Small intestine (tissue), 7 donors: ENCODE measurements at regions not wholly inside any gene's neighbourhood (a gene's known extent, or its start where the extent isn't known, plus 50 kb on each side); places are given as distances from the start of the nearest gene placed in this dataset.

Source experiments
- DNase-seq, 2 donors: peaks; one replicate each; pipeline versions ENCODE4 v3.0.0 to v3.0.0-alpha.2; 2013
- FAIRE-seq: peaks from 2 replicates; lab custom pipeline; 2012; peaks lifted over from hg19 to GRCh38; lab: Jason Lieb, UNC
- H3K27ac ChIP-seq, 3 donors: one replicate each; pipeline ENCODE4 v1.5.1; 2013; ENCODE audit warnings: low read length in 2 of 3, mild to moderate bottlenecking in 2 of 3, control low read depth in 1 of 3, inconsistent platforms in 1 of 3, low read depth in 1 of 3, moderate library complexity in 1 of 3
- H3K27me3 ChIP-seq, 3 donors: one replicate each; pipeline ENCODE4 v1.6.1; 2013; ENCODE audit warnings: low read length in 3 of 3, inconsistent platforms in 1 of 3; ENCODE audit not compliant: control insufficient read depth in 3 of 3, insufficient read depth in 3 of 3
- H3K36me3 ChIP-seq, 3 donors: one replicate each; pipeline ENCODE4 v1.6.1; 2013; ENCODE audit warnings: low read length in 3 of 3, inconsistent platforms in 1 of 3, low read depth in 1 of 3, mild to moderate bottlenecking in 1 of 3, moderate library complexity in 1 of 3; ENCODE audit not compliant: control insufficient read depth in 3 of 3, insufficient read depth in 2 of 3
- H3K4me1 ChIP-seq, 3 donors: one replicate each; pipeline ENCODE4 v1.6.1; 2013; ENCODE audit warnings: low read length in 2 of 3, inconsistent platforms in 1 of 3, low read depth in 1 of 3, mild to moderate bottlenecking in 1 of 3, moderate library complexity in 1 of 3; ENCODE audit not compliant: control insufficient read depth in 3 of 3, insufficient read depth in 2 of 3
- H3K4me3 ChIP-seq, 3 donors: one replicate each; pipeline ENCODE4 v1.5.1; 2013; ENCODE audit warnings: low read length in 3 of 3, control low read depth in 1 of 3, inconsistent platforms in 1 of 3, low read depth in 1 of 3, mild to moderate bottlenecking in 1 of 3, moderate library complexity in 1 of 3
- H3K9me3 ChIP-seq, 2 donors: one replicate each; pipeline ENCODE4 v1.6.1; 2013; ENCODE audit warnings: low read depth in 1 of 2, low read length in 1 of 2; ENCODE audit not compliant: control insufficient read depth in 2 of 2, insufficient read depth in 1 of 2
- WGBS, 3 donors: extraction: QIAGEN DNeasy Blood & Tissue Kit; methylation state at CpG; one replicate each; pipeline ENCODE4 v1.1.7; 2013; 5-methylcytosine and 5-hydroxymethylcytosine counted together
- donor health status: healthy with polysubstance abuse.
- donor health status: control.
- donor health status: control.
- donor health status: Bipolar disorder and iron deficiency.
- donor health status: healthy.

GRCh38 chr14:55980970-55981369, 137.2 kb upstream of the PELI2 start:
- Histone ChIP-seq H3K27me3 (no peaks in the 10 kb centered on the region), H3K27ac (no peak overlapping the region)

DNA sequence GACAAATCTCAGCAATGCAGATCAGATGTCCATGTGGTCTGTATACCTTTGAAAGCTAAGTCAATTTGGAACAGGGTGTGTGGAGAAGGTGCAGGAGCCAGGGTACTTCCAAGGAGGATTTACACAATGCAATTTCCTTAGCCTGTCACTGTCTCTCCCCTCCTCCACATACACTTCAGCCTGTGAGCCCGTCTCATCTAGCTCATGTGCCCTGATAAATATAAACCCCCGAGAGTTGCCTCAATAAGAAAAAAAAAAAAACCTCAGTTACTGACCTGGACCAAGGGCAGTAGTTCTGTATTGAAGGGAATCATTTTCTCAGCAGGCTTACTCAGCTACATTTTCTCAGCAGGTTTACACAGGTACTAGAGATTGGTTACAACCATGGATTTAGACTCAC, 132.1 kb upstream of the PELI2 start:
- no peaks in the 10 kb centered on the region for H3K4me1 ChIP-seq
- H3K27me3 ChIP-seq, result no peaks in the 10 kb centered on the region
- WGBS, 3 donors, result 38 to 53% (median 46%) methylated on average over 2 of the region's 2 CpGs
- FAIRE-seq (no peak), DNase-seq (no peak)
- H3K27ac ChIP-seq, result no peak overlapping the region
- H3K4me3 ChIP-seq, result no peak overlapping the region
- H3K9me3 ChIP-seq, result no peaks in the 10 kb centered on the region
- no peaks in the 10 kb centered on the region for H3K36me3 ChIP-seq

More at GRCh38 chr14:55980970-55981369, 137.2 kb upstream of the PELI2 start:
- DNase-seq (no peak), FAIRE-seq (no peak)
- peaks cover 0 to 5% of the 10 kb centered on the region in 2 donors for H3K9me3 ChIP-seq
- H3K4me1 ChIP-seq, result peaks cover 0 to 4% (median 0%) of the 10 kb centered on the region in 3 donors
- H3K4me3 ChIP-seq, result no peak overlapping the region
- H3K36me3 ChIP-seq, result no peaks in the 10 kb centered on the region

- no peak for FAIRE-seq
- no peak for DNase-seq
- 71 to 79% (median 79%) methylated on average over 3 of the region's 3 CpGs for WGBS, 3 donors
These were observed 117.4 kb upstream of the PELI2 start for GRCh38 chr14:56000846-56001245.

DNA sequence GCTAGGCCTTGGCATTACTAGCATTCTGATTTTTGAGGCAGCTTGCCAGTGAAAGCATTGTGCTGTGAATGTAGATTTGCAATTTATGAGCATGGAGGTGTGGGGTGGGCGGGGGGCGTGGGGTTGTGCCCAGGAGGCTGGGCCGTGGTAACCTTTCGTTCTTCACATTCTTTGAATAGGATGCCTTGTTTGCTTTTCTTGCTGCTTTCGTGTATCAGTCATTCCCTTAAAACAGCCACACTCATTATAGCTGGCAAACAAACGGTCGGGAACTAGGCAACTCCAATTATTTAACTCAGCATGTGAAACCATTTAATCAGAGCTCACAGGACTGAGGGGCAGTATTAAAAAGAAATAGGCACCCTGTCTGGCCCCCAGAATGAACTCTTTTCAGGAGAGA, 115.9 kb upstream of the PELI2 start:
- H3K9me3 ChIP-seq, result no peaks in the 10 kb centered on the region
- H3K27me3 ChIP-seq, result peaks cover 0 to 1% (median 0%) of the 10 kb centered on the region in 3 donors
- H3K4me1 ChIP-seq, result peaks cover 0 to 40% (median 2%) of the 10 kb centered on the region in 3 donors
- H3K4me3 ChIP-seq, result no peak overlapping the region
- DNase-seq (no peak), FAIRE-seq (no peak)
- H3K27ac ChIP-seq, result no peak overlapping the region
- 79 to 86% (median 85%) methylated on average over 7 of the region's 7 CpGs for WGBS, 3 donors
- no peaks in the 10 kb centered on the region for H3K36me3 ChIP-seq

More at GRCh38 chr14:56000846-56001245, 117.4 kb upstream of the PELI2 start:
- Histone ChIP-seq H3K4me1 (peaks cover 0 to 35% (median 2%) of the 10 kb centered on the region in 3 donors), H3K36me3 (no peaks in the 10 kb centered on the region), H3K27ac (no peak overlapping the region), H3K9me3 (no peaks in the 10 kb centered on the region), H3K27me3 (peaks cover 0 to 1% (median 0%) of the 10 kb centered on the region in 3 donors), H3K4me3 (no peak overlapping the region)

GRCh38 chr14:56002876-56003625, 115.2 kb upstream of the PELI2 start:
- H3K4me3 ChIP-seq, result no peak overlapping the region
- DNase-seq (peak in 1 of 2 donors; percentile 10), FAIRE-seq (no peak)
- 71 to 86% (median 76%) methylated on average over 11 of the region's 11 CpGs for WGBS, 3 donors
- peaks cover 0 to 40% (median 2%) of the 10 kb centered on the region in 3 donors for H3K4me1 ChIP-seq
- H3K27me3 ChIP-seq, result peaks cover 0 to 1% (median 0%) of the 10 kb centered on the region in 3 donors
- peak overlapping the region in 1 of 3 donors; percentile 98 for H3K27ac ChIP-seq
- H3K9me3 ChIP-seq, result peaks cover 0 to 4% of the 10 kb centered on the region in 2 donors
- H3K36me3 ChIP-seq, result no peaks in the 10 kb centered on the region

- H3K27ac ChIP-seq, result peak overlapping the region in 2 of 3 donors; percentile 47 to 98
- 62 to 69% (median 68%) methylated on average over 3 of the region's 3 CpGs for WGBS, 3 donors
These were observed 113.9 kb upstream of the PELI2 start for GRCh38 chr14:56004323-56004722.

DNA sequence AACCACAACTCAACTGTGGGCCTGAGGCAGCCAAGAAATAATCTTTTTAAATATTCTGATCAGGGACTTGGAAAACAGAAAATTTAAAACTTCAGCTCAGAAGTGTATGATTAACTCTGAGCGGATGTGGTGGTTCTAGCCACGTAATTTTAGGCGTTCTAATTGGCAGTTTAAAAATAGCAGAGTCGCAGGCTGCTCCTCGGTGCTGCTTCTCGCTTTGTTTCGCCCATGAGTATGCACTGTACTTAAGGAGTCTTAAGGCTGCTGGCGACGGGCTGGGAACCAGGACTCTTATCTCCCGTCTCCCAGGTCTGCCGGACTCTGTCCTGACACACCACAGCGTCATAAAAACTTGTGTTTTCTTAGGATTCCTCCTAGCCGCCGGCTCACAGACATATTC, 113.4 kb upstream of the PELI2 start:
- whole genome bisulfite sequencing, 3 donors, result 3 to 15% (median 12%) methylated on average over 14 of the region's 14 CpGs
- H3K9me3 ChIP-seq, result peaks cover 0 to 4% of the 10 kb centered on the region in 2 donors
- H3K4me3 ChIP-seq, result peak overlapping the region in 1 of 3 donors; percentile 12
- H3K27ac ChIP-seq, result peak overlapping the region; percentile 47 to 98 (median 90)
- FAIRE-seq, result no peak
- peaks cover 0 to 40% (median 2%) of the 10 kb centered on the region in 3 donors for H3K4me1 ChIP-seq
- peak in 1 of 2 donors; percentile 93 for DNase-seq
- H3K27me3 ChIP-seq, result peaks cover 0 to 1% (median 0%) of the 10 kb centered on the region in 3 donors
- no peaks in the 10 kb centered on the region for H3K36me3 ChIP-seq

More at GRCh38 chr14:56004323-56004722, 113.9 kb upstream of the PELI2 start:
- peak in 1 of 2 donors; percentile 34 for DNase-seq
- Histone ChIP-seq H3K4me1 (peaks cover 0 to 40% (median 2%) of the 10 kb centered on the region in 3 donors), H3K4me3 (no peak overlapping the region), H3K9me3 (peaks cover 0 to 4% of the 10 kb centered on the region in 2 donors), H3K27me3 (peaks cover 0 to 1% (median 0%) of the 10 kb centered on the region in 3 donors), H3K36me3 (no peaks in the 10 kb centered on the region)
- FAIRE-seq, result no peak

DNA sequence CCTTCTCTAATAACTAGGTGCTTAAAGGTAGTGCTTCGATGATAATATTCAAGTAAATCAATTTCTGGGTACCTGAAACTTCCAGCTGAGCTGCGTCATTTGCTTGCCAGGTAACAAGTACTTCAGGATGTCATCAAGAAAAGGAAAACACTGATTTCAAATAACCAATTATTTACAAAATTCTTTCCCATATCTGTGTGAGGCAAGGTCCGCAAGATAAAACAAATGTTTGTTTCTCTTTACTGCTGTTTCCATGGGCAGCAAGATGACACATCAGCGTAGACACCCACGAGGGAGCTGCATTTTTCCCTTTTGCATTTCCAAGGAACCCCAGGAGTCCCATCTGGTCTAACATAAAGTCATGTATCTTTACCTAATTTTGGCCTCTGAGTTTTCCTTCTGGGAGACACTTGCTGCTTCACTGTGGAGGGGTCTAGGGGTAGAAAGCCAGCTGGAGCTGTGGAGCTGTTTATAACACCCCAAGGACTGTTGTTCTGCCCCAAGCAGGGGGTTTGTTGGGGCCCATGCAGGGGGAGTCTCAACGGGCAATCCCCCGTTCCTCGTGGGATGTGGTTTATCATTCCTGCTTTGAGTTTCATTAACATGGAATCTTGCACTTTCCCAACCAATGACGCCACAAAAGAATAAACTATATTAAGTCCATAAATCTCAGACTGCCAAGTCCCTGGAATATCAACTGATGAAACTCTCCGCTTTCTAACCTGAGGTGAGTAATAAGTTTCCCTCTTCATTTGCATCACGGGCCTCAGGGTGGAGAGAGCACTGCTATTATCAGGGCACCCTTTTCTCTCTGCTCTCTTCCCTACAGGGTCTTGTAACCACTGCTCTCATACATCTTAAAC, 112.8 kb upstream of the PELI2 start:
- Histone ChIP-seq H3K27ac (peak overlapping the region; percentile 47 to 98 (median 90)), H3K4me1 (peaks cover 0 to 40% (median 2%) of the 10 kb centered on the region in 3 donors), H3K4me3 (peak overlapping the region in 1 of 3 donors; percentile 12), H3K27me3 (no peaks in the 10 kb centered on the region), H3K9me3 (peaks cover 0 to 4% of the 10 kb centered on the region in 2 donors), H3K36me3 (no peaks in the 10 kb centered on the region)
- FAIRE-seq, result no peak
- WGBS, 3 donors, result 39 to 45% (median 42%) methylated on average over 11 of the region's 11 CpGs
- DNase-seq, result peak in 1 of 2 donors; percentile 92
